Breast epithelium (tissue), 4 donors: ENCODE measurements at regions not wholly inside any gene's neighbourhood (a gene's known extent, or its start where the extent isn't known, plus 50 kb on each side); places are given as distances from the start of the nearest gene placed in this dataset.
"Not testable (repeated sequence)": the region's sequence is repeated elsewhere in the genome, so short reads cannot be mapped to it uniquely, and the experiment has no call there.

Experiments used
- DNase-seq, 2 donors: peaks; one replicate each; pipeline ENCODE4 v3.0.0-alpha.2; 2019; ENCODE audit warnings: low spot score in 2 of 2
- H3K27ac ChIP-seq, 2 donors: fragments of 200-600 bp; sonication (generic) in 1 of 2; one replicate each; pipeline ENCODE4 v1.5.1; 2016 to 2019; ENCODE audit warnings: mild to moderate bottlenecking in 1 of 2
- H3K27me3 ChIP-seq, 2 donors: fragments of 200-600 bp; sonication (generic) in 1 of 2; one replicate each; pipeline versions ENCODE4 v1.5.1 to v1.6.0; 2017 to 2019; ENCODE audit warnings: control low read depth in 1 of 2, mild to moderate bottlenecking in 1 of 2
- H3K36me3 ChIP-seq: fragments of 200-600 bp; one replicate; pipeline ENCODE4 v1.5.1; 2019
- H3K4me1 ChIP-seq, 2 donors: fragments of 200-600 bp; sonication (generic); one replicate each; pipeline ENCODE4 v1.5.1; 2016 to 2019; ENCODE audit warnings: control low read depth in 1 of 2
- H3K4me3 ChIP-seq, 3 donors: fragments of 200-600 bp; sonication (generic); 1 replicate in 2 of 3; 2 replicates in 1 of 3; pipeline ENCODE4 v1.5.1; 2016 to 2019; ENCODE audit warnings: mild to moderate bottlenecking in 3 of 3, moderate library complexity in 2 of 3
- H3K9me3 ChIP-seq, 2 donors: fragments of 200-600 bp; sonication (generic) in 1 of 2; one replicate each; pipeline ENCODE4 v1.5.1; 2016 to 2019; ENCODE audit warnings: control low read depth in 1 of 2
- CTCF ChIP-seq, 3 donors: fragments of 450-650 bp; IDR thresholded peaks; one replicate each; pipeline ENCODE4 v1.5.1; 2016 to 2017; ENCODE audit warnings: antibody characterized with exemption in 3 of 3, mild to moderate bottlenecking in 3 of 3, moderate library complexity in 3 of 3
- POLR2A ChIP-seq: fragments of 450-650 bp; IDR thresholded peaks from one replicate; pipeline ENCODE4 v1.6.1; 2016; ENCODE audit warnings: antibody characterized with exemption, mild to moderate bottlenecking, moderate library complexity
- POLR2AphosphoS5 ChIP-seq, 3 donors: sonication (generic); formaldehyde crosslinking; IDR thresholded peaks; one replicate each; pipeline ENCODE4 v1.6.1; 2017; ENCODE audit warnings: antibody characterized with exemption in 3 of 3
- intact Hi-C: fragments of 100-400 bp; cut with DNase I; formaldehyde crosslinking; loops from one replicate; pipeline ENCODE4 v1.15.1; 2023; ENCODE audit warnings: low total_unique reads

GRCh38 chr9:29437526-29437925 is 1864.2 kb upstream of the C9orf72 start:
- intact Hi-C loops, result no loop called here
- Histone ChIP-seq H3K9me3 (no peaks in the 10 kb centered on the region), H3K27ac (no peak overlapping the region), H3K4me3 (no peak overlapping the region), H3K27me3 (no peaks in the 10 kb centered on the region), H3K4me1 (no peaks in the 10 kb centered on the region), H3K36me3 (no peaks in the 10 kb centered on the region)
- no peak for DNase-seq
- TF ChIP-seq POLR2AphosphoS5 (IDR thresholded peaks at IDR 0.05) (no peak), CTCF (IDR thresholded peaks at IDR 0.05) (no peak), POLR2A (no peak)

- intact Hi-C loops, result no loop called here
- no peak overlapping the region for H3K4me3 ChIP-seq
- no peak for TF ChIP-seq POLR2AphosphoS5 (IDR thresholded peaks at IDR 0.05)
- no peak for TF ChIP-seq CTCF (IDR thresholded peaks at IDR 0.05)
- no peak for TF ChIP-seq POLR2A
- H3K9me3 ChIP-seq, result no peaks in the 10 kb centered on the region
- no peak overlapping the region for H3K27ac ChIP-seq
- no peaks in the 10 kb centered on the region for H3K27me3 ChIP-seq
- H3K36me3 ChIP-seq, result no peaks in the 10 kb centered on the region
- H3K4me1 ChIP-seq, result no peaks in the 10 kb centered on the region
- DNase-seq, result no peak
Observed at GRCh38 chr9:29439961-29440360, 1866.7 kb upstream of the C9orf72 start.

GRCh38 chr9:29440449-29440848 is 1867.2 kb upstream of the C9orf72 start:
- TF ChIP-seq POLR2AphosphoS5 (IDR thresholded peaks at IDR 0.05), result no peak
- no peak for TF ChIP-seq POLR2A
- TF ChIP-seq CTCF (IDR thresholded peaks at IDR 0.05), result no peak
- Histone ChIP-seq H3K27ac (no peak overlapping the region), H3K4me1 (no peaks in the 10 kb centered on the region), H3K36me3 (no peaks in the 10 kb centered on the region), H3K4me3 (no peak overlapping the region), H3K27me3 (no peaks in the 10 kb centered on the region), H3K9me3 (no peaks in the 10 kb centered on the region)
- intact Hi-C loops, result no loop called here
- no peak for DNase-seq

- H3K4me3 ChIP-seq, result no peak overlapping the region
- H3K9me3 ChIP-seq, result no peaks in the 10 kb centered on the region
- intact Hi-C loops, result no loop called here
- H3K36me3 ChIP-seq, result no peaks in the 10 kb centered on the region
- no peak for TF ChIP-seq POLR2A
- no peak for TF ChIP-seq CTCF (IDR thresholded peaks at IDR 0.05)
- no peak for TF ChIP-seq POLR2AphosphoS5 (IDR thresholded peaks at IDR 0.05)
- H3K4me1 ChIP-seq, result no peaks in the 10 kb centered on the region
- DNase-seq, result no peak
- no peaks in the 10 kb centered on the region for H3K27me3 ChIP-seq
- H3K27ac ChIP-seq, result no peak overlapping the region
Observed at GRCh38 chr9:29445751-29446150, 1872.5 kb upstream of the C9orf72 start.

GRCh38 chr9:29449306-29449705 is 1876.0 kb upstream of the C9orf72 start:
- DNase-seq, result no peak
- no peaks in the 10 kb centered on the region for H3K4me1 ChIP-seq
- H3K36me3 ChIP-seq, result no peaks in the 10 kb centered on the region
- no peak overlapping the region for H3K27ac ChIP-seq
- intact Hi-C loops, result no loop called here
- no peaks in the 10 kb centered on the region for H3K9me3 ChIP-seq
- no peak for TF ChIP-seq POLR2AphosphoS5 (IDR thresholded peaks at IDR 0.05)
- no peak for TF ChIP-seq POLR2A
- no peak for TF ChIP-seq CTCF (IDR thresholded peaks at IDR 0.05)
- H3K27me3 ChIP-seq, result no peaks in the 10 kb centered on the region
- H3K4me3 ChIP-seq, result no peak overlapping the region

GRCh38 chr9:29450343-29450875 is 1877.1 kb upstream of the C9orf72 start:
- DNase-seq, H3K36me3 ChIP-seq, H3K27ac ChIP-seq, H3K4me1 ChIP-seq, H3K27me3 ChIP-seq, intact Hi-C loops, H3K9me3 ChIP-seq, H3K4me3 ChIP-seq: not testable (repeated sequence)
